Dendritic cell treated with granulocyte-macrophage colony-stimulating factor and Interleukin-4, amounts not matched to agents 40 ng/mL and 50 ng/mL, for 4 days (primary cell): ENCODE measurements at regions not wholly inside any gene's neighbourhood (a gene's known extent, or its start where the extent isn't known, plus 50 kb on each side); places are given as distances from the start of the nearest gene placed in this dataset.

Experiments
- H3K27ac Mint-ChIP-seq: one replicate; pipeline ENCODE4 v1.8.0; 2022; ENCODE audit warnings: mild to moderate bottlenecking, mixed read lengths
- H3K27me3 Mint-ChIP-seq: one replicate; pipeline ENCODE4 v1.8.0; 2022; ENCODE audit warnings: mild to moderate bottlenecking, mixed read lengths
- H3K36me3 Mint-ChIP-seq: one replicate; pipeline ENCODE4 v1.8.0; 2022; ENCODE audit warnings: low read depth, mixed read lengths
- H3K4me1 Mint-ChIP-seq: one replicate; pipeline ENCODE4 v1.8.0; 2022; ENCODE audit warnings: low read depth, mixed read lengths
- H3K4me3 Mint-ChIP-seq: one replicate; pipeline ENCODE4 v1.8.0; 2022; ENCODE audit warnings: mild to moderate bottlenecking, moderate library complexity, mixed read lengths
- H3K9me3 Mint-ChIP-seq: one replicate; pipeline ENCODE4 v1.8.0; 2022; ENCODE audit warnings: mixed read lengths
- intact Hi-C: fragments of 100-400 bp; cut with micrococcal nuclease; formaldehyde crosslinking; loops from one replicate; pipeline ENCODE4 v1.15.0; 2022

- Mint-ChIP-seq H3K4me1 (peaks cover 29% of the 10 kb centered on the region), H3K36me3 (no peaks in the 10 kb centered on the region), H3K4me3 (no peak overlapping the region), H3K27ac (no peak overlapping the region), H3K27me3 (no peaks in the 10 kb centered on the region), H3K9me3 (no peaks in the 10 kb centered on the region)
- intact Hi-C loops = no loop called here
These were observed 307.9 kb downstream of the HLX start for GRCh38 chr1:221187174-221187573.

- H3K27ac Mint-ChIP-seq = no peak overlapping the region
- no peaks in the 10 kb centered on the region for H3K9me3 Mint-ChIP-seq
- H3K36me3 Mint-ChIP-seq = no peaks in the 10 kb centered on the region
- H3K27me3 Mint-ChIP-seq = no peaks in the 10 kb centered on the region
- no peak overlapping the region for H3K4me3 Mint-ChIP-seq
- intact Hi-C loops = no loop called here
- peaks cover 17% of the 10 kb centered on the region for H3K4me1 Mint-ChIP-seq
These were observed 309.2 kb downstream of the HLX start for GRCh38 chr1:221188458-221188857.

GRCh38 chr1:221190249-221190648, 311.0 kb downstream of the HLX start:
- peaks cover 10% of the 10 kb centered on the region for H3K4me1 Mint-ChIP-seq
- H3K4me3 Mint-ChIP-seq = no peak overlapping the region
- no peaks in the 10 kb centered on the region for H3K27me3 Mint-ChIP-seq
- no peaks in the 10 kb centered on the region for H3K9me3 Mint-ChIP-seq
- H3K36me3 Mint-ChIP-seq = no peaks in the 10 kb centered on the region
- intact Hi-C loops = no loop called here
- no peak overlapping the region for H3K27ac Mint-ChIP-seq

DNA sequence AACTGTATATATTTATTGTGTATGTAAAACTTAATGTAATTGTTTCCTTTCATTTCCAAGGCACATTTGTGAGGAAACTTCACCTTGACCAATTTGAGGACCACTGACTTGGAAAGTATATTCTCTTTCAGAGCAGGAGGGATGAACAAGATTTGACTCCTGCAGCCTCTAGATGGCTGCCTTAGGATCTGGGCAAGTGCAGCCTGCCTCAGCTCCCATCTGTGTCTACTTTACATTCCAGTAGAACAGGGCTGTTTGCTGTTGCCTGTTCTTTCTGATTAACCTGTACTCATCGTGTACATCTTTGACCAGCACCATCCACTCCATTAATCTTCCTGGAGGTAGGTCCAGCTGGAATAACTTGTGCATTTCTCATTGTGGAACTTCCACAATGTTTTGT, 312.8 kb downstream of the HLX start:
- H3K27me3 Mint-ChIP-seq = no peaks in the 10 kb centered on the region
- no peak overlapping the region for H3K27ac Mint-ChIP-seq
- intact Hi-C loops = no loop called here

DNA sequence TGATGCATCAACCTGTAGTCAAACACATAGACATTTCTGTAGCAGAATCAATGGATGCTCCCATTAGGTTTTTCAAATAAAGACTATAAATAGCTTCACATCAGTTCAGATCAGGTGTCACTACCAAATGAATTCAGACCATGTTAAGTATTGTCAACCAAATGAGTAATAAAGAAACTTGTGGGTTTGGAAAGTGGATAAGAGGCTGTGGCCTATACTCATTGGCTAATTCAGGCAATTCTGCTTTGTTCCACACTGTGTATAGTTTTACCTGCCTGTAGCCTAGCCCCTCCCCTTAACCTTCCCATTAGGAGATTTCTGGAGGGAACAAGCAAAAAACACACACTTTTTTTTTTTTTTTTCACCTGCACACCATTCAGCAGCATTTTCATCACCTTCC, 321.2 kb downstream of the HLX start:
- Mint-ChIP-seq H3K4me1 (peaks cover 6% of the 10 kb centered on the region), H3K27me3 (no peaks in the 10 kb centered on the region), H3K36me3 (no peaks in the 10 kb centered on the region), H3K27ac (no peak overlapping the region), H3K4me3 (no peak overlapping the region), H3K9me3 (peaks cover 12% of the 10 kb centered on the region)
- intact Hi-C loops = loop anchor here (5.0 to 10.0 kb wide), 3 partner anchors 33 to 388 kb away; no protein-coding TSS in a partner anchor

More for the DNA sequence above, 312.8 kb downstream of the HLX start:
- Mint-ChIP-seq H3K4me1 (peaks cover 16% of the 10 kb centered on the region), H3K36me3 (no peaks in the 10 kb centered on the region), H3K4me3 (no peak overlapping the region), H3K9me3 (peaks cover 10% of the 10 kb centered on the region)

DNA sequence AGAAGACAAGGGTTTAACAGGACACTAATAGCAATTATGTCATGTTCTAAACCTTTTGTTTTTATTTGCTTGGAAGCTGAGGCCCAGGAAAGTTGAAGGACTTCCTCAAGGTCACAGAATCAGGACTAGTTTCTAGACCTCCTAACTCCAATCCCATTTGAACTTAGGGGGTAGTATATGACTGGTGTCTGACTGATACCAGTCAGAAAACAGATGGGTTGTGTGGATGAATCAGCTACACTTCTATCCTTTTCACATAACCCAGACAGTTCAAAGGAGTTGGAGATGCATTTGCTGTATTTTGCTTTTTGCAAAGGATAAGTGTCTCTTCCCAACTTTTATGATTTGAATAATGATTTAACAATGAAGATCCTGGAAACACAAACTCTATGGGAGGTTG, 322.5 kb downstream of the HLX start:
- Mint-ChIP-seq H3K36me3 (no peaks in the 10 kb centered on the region), H3K27ac (no peak overlapping the region), H3K4me1 (peaks cover 1% of the 10 kb centered on the region), H3K4me3 (no peak overlapping the region), H3K27me3 (peaks cover 3% of the 10 kb centered on the region), H3K9me3 (peaks cover 5% of the 10 kb centered on the region)
- intact Hi-C loops = loop anchor here (2.0 to 10.0 kb wide), 4 partner anchors 34 to 389 kb away; no protein-coding TSS in a partner anchor

GRCh38 chr1:221203224-221204054, 324.2 kb downstream of the HLX start:
- no peak overlapping the region for H3K27ac Mint-ChIP-seq
- peaks cover 3% of the 10 kb centered on the region for H3K27me3 Mint-ChIP-seq
- peaks cover 8% of the 10 kb centered on the region for H3K9me3 Mint-ChIP-seq
- no peaks in the 10 kb centered on the region for H3K4me1 Mint-ChIP-seq
- intact Hi-C loops = loop anchor here (2.0 to 10.0 kb wide), 4 partner anchors 36 to 391 kb away; no protein-coding TSS in a partner anchor
- no peaks in the 10 kb centered on the region for H3K36me3 Mint-ChIP-seq
- no peak overlapping the region for H3K4me3 Mint-ChIP-seq

DNA sequence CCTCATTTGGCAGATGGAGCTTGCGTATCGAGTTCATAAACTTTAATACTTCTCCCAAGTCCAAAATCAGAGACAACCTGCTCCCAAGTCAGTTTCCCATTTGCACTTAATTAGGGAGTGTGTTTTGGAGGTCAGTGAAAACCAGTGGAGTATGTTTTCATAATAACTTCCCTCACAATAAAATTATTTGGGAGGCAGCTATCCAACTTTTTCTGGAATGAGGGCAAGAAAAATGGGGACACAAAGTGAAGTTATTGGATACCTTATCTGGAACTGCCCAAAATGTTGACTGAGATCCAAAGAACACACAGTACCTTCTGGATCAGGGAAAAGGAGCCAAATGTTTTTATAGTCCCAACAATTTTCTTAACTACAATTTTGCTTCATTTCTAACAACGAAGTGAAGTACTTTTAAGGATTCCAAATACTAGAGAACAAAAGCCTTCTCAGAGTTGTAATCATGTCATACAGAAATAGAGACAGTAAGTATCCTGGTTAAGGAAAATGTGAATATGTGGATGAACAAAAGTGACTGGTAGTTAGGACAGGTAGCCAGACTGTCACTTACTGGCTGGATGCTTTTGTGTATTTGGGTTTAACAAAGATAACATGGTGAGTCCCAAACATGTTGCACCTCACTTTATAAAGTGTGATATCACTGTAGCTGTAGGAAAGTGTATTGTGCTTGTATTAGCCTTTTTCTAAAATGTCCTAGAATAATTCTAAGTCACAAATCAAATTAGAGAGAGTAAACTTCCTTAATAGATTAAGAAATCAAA, 325.0 kb downstream of the HLX start:
- Mint-ChIP-seq H3K4me3 (no peak overlapping the region), H3K27me3 (peaks cover 6% of the 10 kb centered on the region), H3K4me1 (no peaks in the 10 kb centered on the region), H3K9me3 (peaks cover 14% of the 10 kb centered on the region), H3K27ac (no peak overlapping the region), H3K36me3 (no peaks in the 10 kb centered on the region)
- intact Hi-C loops = loop anchor here (5.0 to 10.0 kb wide), 3 partner anchors 37 to 392 kb away; no protein-coding TSS in a partner anchor

DNA sequence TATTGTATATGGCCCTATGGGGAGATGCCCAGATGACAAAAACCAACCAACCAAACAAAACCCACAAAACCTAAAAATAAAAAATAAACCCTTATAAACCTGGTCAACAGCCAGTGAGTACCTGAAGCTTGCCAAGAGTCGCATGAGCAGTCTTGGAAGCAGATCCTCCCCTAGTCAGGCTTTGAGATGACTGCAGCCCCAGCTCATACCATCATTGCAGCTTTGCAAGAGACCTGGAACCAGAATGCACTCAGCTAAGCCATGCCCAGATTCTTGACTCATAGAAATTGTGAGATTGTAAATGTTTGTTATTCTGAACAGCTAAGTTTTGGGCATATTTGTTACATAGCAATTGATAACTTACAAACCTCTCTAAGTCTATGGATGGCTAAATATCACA, 326.8 kb downstream of the HLX start:
- H3K27me3 Mint-ChIP-seq = peaks cover 6% of the 10 kb centered on the region
- H3K9me3 Mint-ChIP-seq = peaks cover 14% of the 10 kb centered on the region
- intact Hi-C loops = loop anchor here (10.0 kb wide), 1 partner anchor 229 kb away; no protein-coding TSS in a partner anchor
- no peak overlapping the region for H3K4me3 Mint-ChIP-seq
- H3K36me3 Mint-ChIP-seq = no peaks in the 10 kb centered on the region
- no peaks in the 10 kb centered on the region for H3K4me1 Mint-ChIP-seq
- no peak overlapping the region for H3K27ac Mint-ChIP-seq

DNA sequence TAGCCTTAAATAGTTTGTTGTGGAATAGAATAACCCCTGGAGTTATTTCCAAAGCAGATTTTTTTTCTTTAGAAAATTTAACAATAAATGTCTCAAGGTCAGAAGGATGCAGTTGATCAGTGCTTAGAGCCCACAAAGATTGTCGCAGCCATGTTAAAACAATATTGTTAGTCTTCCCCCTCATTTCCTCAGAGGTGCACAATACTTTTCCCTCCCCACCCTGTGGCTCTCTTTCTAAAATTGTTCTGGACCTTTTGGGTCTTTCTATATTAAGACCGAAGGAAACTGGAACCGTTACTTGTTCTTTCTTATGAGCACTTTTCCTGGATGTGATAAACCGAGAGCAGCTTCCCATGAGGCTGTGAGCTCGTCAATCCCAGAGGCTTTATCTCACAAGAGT, 333.7 kb downstream of the HLX start:
- intact Hi-C loops = no loop called here
- Mint-ChIP-seq H3K36me3 (no peaks in the 10 kb centered on the region), H3K27ac (no peak overlapping the region), H3K9me3 (peaks cover 12% of the 10 kb centered on the region), H3K27me3 (peaks cover 11% of the 10 kb centered on the region), H3K4me1 (no peaks in the 10 kb centered on the region), H3K4me3 (no peak overlapping the region)

- Mint-ChIP-seq H3K9me3 (peaks cover 9% of the 10 kb centered on the region), H3K4me3 (no peak overlapping the region), H3K27me3 (peaks cover 8% of the 10 kb centered on the region), H3K4me1 (no peaks in the 10 kb centered on the region), H3K36me3 (no peaks in the 10 kb centered on the region), H3K27ac (no peak overlapping the region)
- intact Hi-C loops = no loop called here
These were observed 337.8 kb downstream of the HLX start for GRCh38 chr1:221217029-221217428.

- peaks cover 36% of the 10 kb centered on the region for H3K9me3 Mint-ChIP-seq
- intact Hi-C loops = no loop called here
- peaks cover 2% of the 10 kb centered on the region for H3K27me3 Mint-ChIP-seq
- no peak overlapping the region for H3K27ac Mint-ChIP-seq
- no peaks in the 10 kb centered on the region for H3K4me1 Mint-ChIP-seq
- no peak overlapping the region for H3K4me3 Mint-ChIP-seq
- no peaks in the 10 kb centered on the region for H3K36me3 Mint-ChIP-seq
These were observed 344.0 kb downstream of the HLX start for GRCh38 chr1:221223281-221223680.

DNA sequence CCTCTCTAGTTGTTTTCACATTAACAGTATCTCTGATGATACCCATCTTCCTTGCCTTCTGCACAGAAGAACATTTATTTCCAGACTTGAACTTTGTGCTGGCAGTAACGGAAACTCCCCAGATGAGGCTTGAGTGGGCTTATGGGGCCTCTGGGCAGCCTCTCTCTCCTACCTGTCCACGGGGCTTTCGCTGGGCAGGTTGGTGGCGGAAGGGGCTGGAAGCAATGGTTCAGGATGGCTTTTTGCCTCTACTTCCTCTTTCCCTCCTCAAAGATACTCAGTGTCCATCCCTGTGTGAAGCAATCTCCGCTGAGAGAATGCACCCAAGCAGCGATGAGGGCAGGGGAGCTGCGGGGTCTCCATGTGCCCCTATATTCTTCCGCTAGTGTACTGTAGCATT, 348.2 kb downstream of the HLX start:
- Mint-ChIP-seq H3K4me1 (peaks cover 5% of the 10 kb centered on the region), H3K27ac (no peak overlapping the region), H3K27me3 (peaks cover 2% of the 10 kb centered on the region), H3K9me3 (peaks cover 27% of the 10 kb centered on the region), H3K36me3 (no peaks in the 10 kb centered on the region), H3K4me3 (no peak overlapping the region)
- intact Hi-C loops = no loop called here

DNA sequence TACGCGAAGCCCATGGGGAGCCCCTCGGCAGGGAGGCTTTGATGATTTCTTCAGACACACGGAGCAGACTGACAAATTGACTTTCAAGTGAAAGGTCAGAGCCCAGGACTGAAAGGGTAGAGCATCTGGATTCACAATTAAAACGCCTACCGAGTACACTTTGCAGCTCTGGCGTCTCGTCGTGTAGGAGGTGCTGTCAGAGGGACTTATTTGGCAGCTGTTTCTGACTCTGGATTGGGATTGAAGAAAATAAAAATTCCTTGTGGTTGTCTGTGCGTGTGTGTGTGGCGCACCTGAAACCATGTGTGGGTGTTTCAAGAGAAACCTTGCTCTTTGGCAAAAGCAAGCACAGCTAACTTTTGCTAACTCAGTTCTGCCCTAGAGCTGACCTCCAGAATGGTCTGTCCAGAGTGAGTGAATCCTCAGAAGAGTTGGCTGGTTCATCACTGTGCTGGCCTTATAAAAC, 348.7 kb downstream of the HLX start:
- Mint-ChIP-seq H3K4me1 (peaks cover 5% of the 10 kb centered on the region), H3K9me3 (peaks cover 26% of the 10 kb centered on the region), H3K27ac (no peak overlapping the region), H3K27me3 (peaks cover 2% of the 10 kb centered on the region), H3K36me3 (no peaks in the 10 kb centered on the region), H3K4me3 (no peak overlapping the region)
- intact Hi-C loops = no loop called here
